ENCODE measurements at regions not wholly inside any gene's neighbourhood (a gene's known extent, or its start where the extent isn't known, plus 50 kb on each side); places are given as distances from the start of the nearest gene placed in this dataset.

- BruUV-seq (replicated peaks): no TSS peak
These were observed 438.0 kb upstream of the NFE2L3 start for GRCh38 chr7:25714013-25714412.

GRCh38 chr7:25716421-25716820, 435.6 kb upstream of the NFE2L3 start:
- ChIA-PET POLR2A (no interaction called here), RAD21 (ENCODE audit: low non-redundant PET in 1 of 2, low total read pairs in 2 of 2, uncharacterized antibody in 2 of 2, unreplicated experiment in 2 of 2) (no interaction called here), CTCF (no interaction called here)
- H3K4me2 ChIP-seq (ENCODE audit: low read length): no peak overlapping the region
- no peaks in the 10 kb centered on the region for H3K79me2 ChIP-seq (ENCODE audit: insufficient read depth, low read length)
- H3K4me3 ChIP-seq (replicated peaks in 1 of 2; ENCODE audit: low read depth in 1 of 2, low read length in 2 of 2): no peak overlapping the region
- peaks cover 26% of the 10 kb centered on the region for H3K27me3 ChIP-seq (ENCODE audit: insufficient read depth, low read length)
- H2AFZ ChIP-seq (ENCODE audit: low read depth, low read length, poor library complexity, severe bottlenecking): no peak overlapping the region
- TF ChIP-seq ATF3 (IDR thresholded peaks at IDR 0.05) (no peak), EZH2 (IDR thresholded peaks at IDR 0.05) (no peak), JUND (IDR thresholded peaks at IDR 0.05) (no peak), ZNF274 (IDR thresholded peaks at IDR 0.05; ENCODE audit: low read depth, low read length) (no peak), ZBTB33 (IDR thresholded peaks at IDR 0.05; ENCODE audit: extremely low read depth, insufficient replicate concordance, low read length) (no peak), CEBPB (IDR thresholded peaks at IDR 0.05; ENCODE audit: low read depth) (no peak), ELF1 (IDR thresholded peaks at IDR 0.05; ENCODE audit: borderline replicate concordance, low read depth) (no peak), FOSL1 (IDR thresholded peaks at IDR 0.05; ENCODE audit: low read depth) (no peak), SP1 (IDR thresholded peaks at IDR 0.05; ENCODE audit: low read depth) (no peak), RAD21 (IDR thresholded peaks at IDR 0.05; ENCODE audit: low read depth) (no peak), MAX (IDR thresholded peaks at IDR 0.05) (no peak)
- no peaks in the 10 kb centered on the region for H3K9me3 ChIP-seq (ENCODE audit: control insufficient read depth in 1 of 2, insufficient read depth in 1 of 2, low read depth in 1 of 2, low read length in 2 of 2)
- DNase-seq (ENCODE audit: low read depth, low spot score): no peak
- no peaks in the 10 kb centered on the region for H3K9me2 ChIP-seq (ENCODE audit: insufficient read depth)
- ATAC-seq: no peak
- H3K9ac ChIP-seq (ENCODE audit: low read length): no peak overlapping the region
- H3K4me1 ChIP-seq (ENCODE audit: control insufficient read depth in 1 of 2, insufficient read depth in 2 of 2, low read length in 2 of 2): no peaks in the 10 kb centered on the region
- no peaks in the 10 kb centered on the region for H4K20me1 ChIP-seq (ENCODE audit: insufficient read depth)
- H3K27ac ChIP-seq (ENCODE audit: low read depth, low read length): no peak overlapping the region
- intact Hi-C loops (cut with micrococcal nuclease): no loop called here
- no peaks in the 10 kb centered on the region for H3K36me3 ChIP-seq (ENCODE audit: control insufficient read depth in 1 of 2, insufficient read depth in 2 of 2, low read length in 2 of 2)
- no TSS peak for BruUV-seq (replicated peaks)

More at GRCh38 chr7:25714013-25714412, 438.0 kb upstream of the NFE2L3 start:
- no peak overlapping the region for H3K4me3 ChIP-seq (replicated peaks in 1 of 2; ENCODE audit: low read depth in 1 of 2, low read length in 2 of 2)
- POLR2A ChIA-PET: no interaction called here
- no peak overlapping the region for H3K4me2 ChIP-seq (ENCODE audit: low read length)
- no peak overlapping the region for H3K27ac ChIP-seq (ENCODE audit: low read depth, low read length)
- H3K9me2 ChIP-seq (ENCODE audit: insufficient read depth): no peaks in the 10 kb centered on the region
- intact Hi-C loops (cut with micrococcal nuclease): no loop called here
- H3K79me2 ChIP-seq (ENCODE audit: insufficient read depth, low read length): no peaks in the 10 kb centered on the region
- no peaks in the 10 kb centered on the region for H3K36me3 ChIP-seq (ENCODE audit: control insufficient read depth in 1 of 2, insufficient read depth in 2 of 2, low read length in 2 of 2)
- H3K27me3 ChIP-seq (ENCODE audit: insufficient read depth, low read length): peaks cover 25% of the 10 kb centered on the region
- H2AFZ ChIP-seq (ENCODE audit: low read depth, low read length, poor library complexity, severe bottlenecking): no peak overlapping the region
- DNase-seq (ENCODE audit: low read depth, low spot score): no peak
- no peak overlapping the region for H3K9ac ChIP-seq (ENCODE audit: low read length)
- H3K4me1 ChIP-seq (ENCODE audit: control insufficient read depth in 1 of 2, insufficient read depth in 2 of 2, low read length in 2 of 2): no peaks in the 10 kb centered on the region
- no peak for TF ChIP-seq SIN3A (IDR thresholded peaks at IDR 0.05; ENCODE audit: low read depth)
- TF ChIP-seq EZH2 (IDR thresholded peaks at IDR 0.05): no peak
- no peak for TF ChIP-seq SP1 (IDR thresholded peaks at IDR 0.05; ENCODE audit: low read depth)
- TF ChIP-seq POLR2A (IDR thresholded peaks at IDR 0.05; ENCODE audit: borderline replicate concordance, extremely low read depth, insufficient read depth, insufficient read length): no peak
- TF ChIP-seq CEBPB (IDR thresholded peaks at IDR 0.05; ENCODE audit: low read depth): no peak
- TF ChIP-seq ELF1 (IDR thresholded peaks at IDR 0.05; ENCODE audit: borderline replicate concordance, low read depth): no peak
- no peak for TF ChIP-seq TCF7L2 (IDR thresholded peaks at IDR 0.05; ENCODE audit: borderline replicate concordance, extremely low read depth, insufficient read depth, insufficient read length)
- no peak for TF ChIP-seq JUND (IDR thresholded peaks at IDR 0.05)
- no peak for TF ChIP-seq SRF (IDR thresholded peaks at IDR 0.05; ENCODE audit: low read depth)
- no peak for TF ChIP-seq EGR1 (IDR thresholded peaks at IDR 0.05; ENCODE audit: low read depth)
- no peak for TF ChIP-seq EZH2phosphoT487 (IDR thresholded peaks at IDR 0.05; ENCODE audit: borderline replicate concordance)
- no peak for TF ChIP-seq ZNF274 (IDR thresholded peaks at IDR 0.05; ENCODE audit: low read depth, low read length)
- TF ChIP-seq YY1 (IDR thresholded peaks at IDR 0.05; ENCODE audit: extremely low read depth, insufficient replicate concordance, low read depth, low read length): no peak
- no peak for ATAC-seq
- no peaks in the 10 kb centered on the region for H3K9me3 ChIP-seq (ENCODE audit: control insufficient read depth in 1 of 2, insufficient read depth in 1 of 2, low read depth in 1 of 2, low read length in 2 of 2)
- no peaks in the 10 kb centered on the region for H4K20me1 ChIP-seq (ENCODE audit: insufficient read depth)
- CTCF ChIA-PET: no interaction called here
- RAD21 ChIA-PET (ENCODE audit: low non-redundant PET in 1 of 2, low total read pairs in 2 of 2, uncharacterized antibody in 2 of 2, unreplicated experiment in 2 of 2): no interaction called here

Data from HCT116 (cell line).